ENCODE measurements at regions not wholly inside any gene's neighbourhood (a gene's known extent, or its start where the extent isn't known, plus 50 kb on each side); places are given as distances from the start of the nearest gene placed in this dataset.

DNA sequence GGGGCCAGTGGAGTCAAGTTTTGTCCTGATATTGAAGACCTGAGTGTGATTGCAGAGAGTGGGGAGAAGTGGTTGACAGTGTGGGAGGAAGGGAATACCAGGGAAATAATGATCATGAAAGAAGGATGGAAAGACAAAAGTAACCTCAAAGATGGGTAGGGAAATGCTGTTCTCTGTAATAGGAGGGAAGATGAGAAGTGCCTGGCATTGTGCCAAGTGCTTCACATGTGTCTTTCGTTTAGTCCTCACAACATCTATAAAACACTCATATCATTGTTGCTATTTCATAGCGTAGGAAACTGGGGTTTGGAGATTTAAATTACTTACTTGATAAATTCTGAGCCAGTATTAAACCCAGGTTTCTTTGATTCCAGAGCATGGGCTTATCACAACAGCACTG, 472.3 kb downstream of the LRRC70 start:
- DNase-seq (ENCODE audit: low read depth), result no peak
- TF ChIP-seq MYC (IDR thresholded peaks at IDR 0.05; ENCODE audit: low read depth, low read length) (no peak), POLR2A (IDR thresholded peaks at IDR 0.05; ENCODE audit: extremely low read depth, insufficient read length) (no peak)
- TF ChIP-seq, protein P1, sequence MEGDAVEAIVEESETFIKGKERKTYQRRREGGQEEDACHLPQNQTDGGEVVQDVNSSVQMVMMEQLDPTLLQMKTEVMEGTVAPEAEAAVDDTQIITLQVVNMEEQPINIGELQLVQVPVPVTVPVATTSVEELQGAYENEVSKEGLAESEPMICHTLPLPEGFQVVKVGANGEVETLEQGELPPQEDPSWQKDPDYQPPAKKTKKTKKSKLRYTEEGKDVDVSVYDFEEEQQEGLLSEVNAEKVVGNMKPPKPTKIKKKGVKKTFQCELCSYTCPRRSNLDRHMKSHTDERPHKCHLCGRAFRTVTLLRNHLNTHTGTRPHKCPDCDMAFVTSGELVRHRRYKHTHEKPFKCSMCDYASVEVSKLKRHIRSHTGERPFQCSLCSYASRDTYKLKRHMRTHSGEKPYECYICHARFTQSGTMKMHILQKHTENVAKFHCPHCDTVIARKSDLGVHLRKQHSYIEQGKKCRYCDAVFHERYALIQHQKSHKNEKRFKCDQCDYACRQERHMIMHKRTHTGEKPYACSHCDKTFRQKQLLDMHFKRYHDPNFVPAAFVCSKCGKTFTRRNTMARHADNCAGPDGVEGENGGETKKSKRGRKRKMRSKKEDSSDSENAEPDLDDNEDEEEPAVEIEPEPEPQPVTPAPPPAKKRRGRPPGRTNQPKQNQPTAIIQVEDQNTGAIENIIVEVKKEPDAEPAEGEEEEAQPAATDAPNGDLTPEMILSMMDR (IDR thresholded peaks at IDR 0.05; ENCODE audit: low read depth, low read length), result no peak
- TF ChIP-seq, protein P2, sequence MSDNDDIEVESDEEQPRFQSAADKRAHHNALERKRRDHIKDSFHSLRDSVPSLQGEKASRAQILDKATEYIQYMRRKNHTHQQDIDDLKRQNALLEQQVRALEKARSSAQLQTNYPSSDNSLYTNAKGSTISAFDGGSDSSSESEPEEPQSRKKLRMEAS (IDR thresholded peaks at IDR 0.05; ENCODE audit: low read depth, low read length), result no peak
- no peak overlapping the region for H3K4me3 ChIP-seq (ENCODE audit: low read depth, low read length)

DNA sequence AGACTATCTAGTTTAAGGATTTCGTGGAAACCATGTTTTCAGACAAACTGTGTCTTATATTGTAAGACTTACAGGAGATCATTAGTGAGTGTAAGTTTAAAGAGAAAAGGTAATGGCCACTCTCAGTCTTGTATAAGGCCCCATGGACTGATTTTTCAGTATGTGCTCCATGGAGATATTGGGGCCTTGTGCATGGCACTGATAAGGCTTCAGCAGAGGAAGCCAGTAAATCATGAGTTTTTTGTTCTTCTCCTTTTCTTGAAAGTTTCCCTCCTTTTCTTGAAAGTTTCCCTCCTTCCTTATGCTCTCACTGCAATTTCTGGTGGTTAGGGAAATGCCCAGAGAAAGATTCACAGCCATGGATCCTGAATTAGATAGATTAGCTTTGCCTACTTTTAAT, 471.3 kb downstream of the LRRC70 start:
- TF ChIP-seq, protein P2 (IDR thresholded peaks at IDR 0.05; ENCODE audit: low read depth, low read length), result no peak
- TF ChIP-seq POLR2A (IDR thresholded peaks at IDR 0.05; ENCODE audit: extremely low read depth, insufficient read length), result no peak
- no peak for TF ChIP-seq MYC (IDR thresholded peaks at IDR 0.05; ENCODE audit: low read depth, low read length)
- TF ChIP-seq, protein P1 (IDR thresholded peaks at IDR 0.05; ENCODE audit: low read depth, low read length), result no peak
- no peak overlapping the region for H3K4me3 ChIP-seq (ENCODE audit: low read depth, low read length)
- no peak for DNase-seq (ENCODE audit: low read depth)

DNA sequence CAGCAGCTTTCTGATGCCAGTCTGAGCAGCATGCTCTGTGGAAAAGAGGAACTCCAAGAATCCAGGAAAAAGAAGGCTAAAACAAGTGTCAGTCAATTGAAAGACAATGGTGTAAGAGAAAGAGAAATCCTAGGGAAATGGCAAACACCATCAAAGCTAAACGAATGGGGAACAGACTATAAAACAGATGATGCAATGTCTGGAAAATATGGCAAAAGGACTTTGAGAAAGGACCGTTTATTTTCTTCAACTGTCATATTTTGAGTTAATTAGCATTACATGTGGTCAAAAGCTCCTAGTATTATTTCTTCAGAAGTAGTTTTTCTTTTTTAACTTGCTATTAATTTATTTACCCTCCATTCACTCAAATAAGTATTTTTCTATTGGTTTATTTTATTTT, 465.2 kb downstream of the LRRC70 start:
- H3K4me3 ChIP-seq (ENCODE audit: low read depth, low read length), result no peak overlapping the region
- TF ChIP-seq, protein P1 (IDR thresholded peaks at IDR 0.05; ENCODE audit: low read depth, low read length), result no peak
- TF ChIP-seq, protein P2 (IDR thresholded peaks at IDR 0.05; ENCODE audit: low read depth, low read length), result no peak
- TF ChIP-seq POLR2A (IDR thresholded peaks at IDR 0.05; ENCODE audit: extremely low read depth, insufficient read length), result no peak
- TF ChIP-seq MYC (IDR thresholded peaks at IDR 0.05; ENCODE audit: low read depth, low read length), result no peak
- DNase-seq (ENCODE audit: low read depth), result no peak

- TF ChIP-seq, protein P2 (IDR thresholded peaks at IDR 0.05; ENCODE audit: low read depth, low read length), result no peak
- TF ChIP-seq MYC (IDR thresholded peaks at IDR 0.05; ENCODE audit: low read depth, low read length) (no peak), POLR2A (IDR thresholded peaks at IDR 0.05; ENCODE audit: extremely low read depth, insufficient read length) (no peak)
- TF ChIP-seq, protein P1 (IDR thresholded peaks at IDR 0.05; ENCODE audit: low read depth, low read length), result no peak
- H3K4me3 ChIP-seq (ENCODE audit: low read depth, low read length), result no peak overlapping the region
- DNase-seq (ENCODE audit: low read depth), result no peak
Observed at GRCh38 chr5:63032343-63032742, 453.7 kb downstream of the LRRC70 start.

- DNase-seq (ENCODE audit: low read depth), result no peak
- no peak overlapping the region for H3K4me3 ChIP-seq (ENCODE audit: low read depth, low read length)
- no peak for TF ChIP-seq POLR2A (IDR thresholded peaks at IDR 0.05; ENCODE audit: extremely low read depth, insufficient read length)
- no peak for TF ChIP-seq MYC (IDR thresholded peaks at IDR 0.05; ENCODE audit: low read depth, low read length)
- TF ChIP-seq, protein P2 (IDR thresholded peaks at IDR 0.05; ENCODE audit: low read depth, low read length), result no peak
- TF ChIP-seq, protein P1 (IDR thresholded peaks at IDR 0.05; ENCODE audit: low read depth, low read length), result no peak
Observed at GRCh38 chr5:63029891-63030290, 451.3 kb downstream of the LRRC70 start.

- no peak for DNase-seq (ENCODE audit: low read depth)
- no peak overlapping the region for H3K4me3 ChIP-seq (ENCODE audit: low read depth, low read length)
- TF ChIP-seq, protein P1 (IDR thresholded peaks at IDR 0.05; ENCODE audit: low read depth, low read length), result no peak
- no peak for TF ChIP-seq MYC (IDR thresholded peaks at IDR 0.05; ENCODE audit: low read depth, low read length)
- no peak for TF ChIP-seq POLR2A (IDR thresholded peaks at IDR 0.05; ENCODE audit: extremely low read depth, insufficient read length)
- TF ChIP-seq, protein P2 (IDR thresholded peaks at IDR 0.05; ENCODE audit: low read depth, low read length), result no peak
Observed at GRCh38 chr5:63025679-63026078, 447.1 kb downstream of the LRRC70 start.
